NCI-H1105 (cell line): ENCODE measurements at regions not wholly inside any gene's neighbourhood (a gene's known extent, or its start where the extent isn't known, plus 50 kb on each side); places are given as distances from the start of the nearest gene placed in this dataset.

Source experiments
- DNase-seq: peaks from one replicate; lab custom pipeline; 2025; lab: John Stamatoyannopoulos, UW

DNA sequence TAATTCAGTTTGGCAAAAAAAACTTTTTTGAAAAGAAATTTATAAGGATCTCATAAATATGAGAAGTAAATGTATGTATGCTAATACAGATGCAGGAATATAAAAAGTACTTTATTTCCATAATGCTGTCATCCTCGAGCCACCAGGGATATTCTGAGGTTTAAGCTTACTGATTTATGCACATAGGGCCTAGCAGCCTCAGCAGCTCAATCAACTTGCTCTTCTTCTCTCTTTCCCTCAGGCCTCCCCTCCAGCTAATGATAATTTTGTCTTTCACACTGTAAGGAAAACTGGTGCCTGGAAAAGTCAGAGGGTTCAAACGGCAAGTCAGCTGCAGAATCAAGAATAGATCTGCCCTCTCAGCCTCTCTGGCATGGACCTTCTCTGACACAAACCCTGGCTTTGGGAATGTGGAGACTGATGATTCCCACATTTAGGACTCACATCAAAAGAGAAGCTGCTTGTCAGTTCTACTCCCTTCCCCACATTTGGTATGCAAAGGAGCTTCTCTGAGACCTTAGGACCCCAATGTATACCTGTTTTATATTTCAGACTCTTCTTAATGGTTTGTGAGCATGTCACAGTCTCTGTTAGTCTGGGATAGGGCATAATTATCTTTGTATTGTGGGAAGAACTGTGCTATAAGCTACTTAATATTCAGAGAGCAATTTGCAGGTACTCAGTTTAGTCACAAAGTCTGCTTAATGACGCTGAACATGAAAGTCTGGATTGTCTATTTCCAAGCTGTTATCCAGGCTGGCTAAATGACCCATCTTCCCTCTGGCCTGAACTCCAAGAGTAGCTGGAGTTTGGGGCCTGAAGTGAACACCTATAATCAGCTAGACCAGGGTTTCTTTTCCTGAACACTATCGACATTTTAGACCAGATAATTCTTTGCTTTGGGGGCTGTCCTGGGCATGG, 52.1 kb upstream of the DIPK1A start:
- no peak for DNase-seq

DNA sequence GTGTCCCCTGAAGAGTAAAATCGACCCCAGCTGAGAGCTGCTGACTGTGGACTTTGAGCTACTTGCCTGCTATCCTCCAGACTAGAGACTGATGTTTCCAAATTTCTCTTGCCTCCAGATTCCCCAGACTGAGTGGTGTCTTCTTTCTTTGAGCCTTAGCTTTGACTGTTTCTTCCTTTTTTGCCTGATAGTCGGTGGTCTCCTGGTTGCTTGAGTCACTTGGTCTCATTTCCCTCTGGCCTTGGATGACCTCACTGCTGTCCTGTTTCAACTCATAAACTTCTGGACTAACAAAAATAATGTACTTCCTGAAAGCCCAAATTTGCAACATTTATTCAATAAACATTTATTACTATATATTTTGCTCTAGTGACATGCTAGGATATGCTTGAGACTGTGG, 52.9 kb upstream of the DIPK1A start:
- DNase-seq = no peak

GRCh38 chr1:93015590-93015989, 54.3 kb upstream of the DIPK1A start:
- DNase-seq = no peak

DNA sequence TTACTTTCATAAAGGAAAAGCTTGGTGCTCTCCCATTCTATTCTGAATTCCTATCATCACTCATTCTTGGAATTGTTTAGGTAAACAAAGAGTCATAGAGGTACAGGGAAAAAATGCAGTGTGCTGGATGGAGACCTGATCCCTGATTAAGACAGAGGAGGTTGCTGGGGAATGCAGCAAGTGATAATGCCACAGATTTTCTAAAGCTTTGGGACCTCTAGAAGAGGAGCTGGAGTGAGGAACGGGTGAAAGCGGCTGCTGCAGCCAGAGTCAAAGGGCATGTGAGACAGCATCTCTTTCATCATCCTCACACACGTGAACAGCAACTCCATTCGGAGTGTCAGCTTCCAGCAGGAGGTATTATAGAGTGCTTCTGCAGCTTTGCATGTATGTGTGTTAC, 54.9 kb upstream of the DIPK1A start:
- no peak for DNase-seq

DNA sequence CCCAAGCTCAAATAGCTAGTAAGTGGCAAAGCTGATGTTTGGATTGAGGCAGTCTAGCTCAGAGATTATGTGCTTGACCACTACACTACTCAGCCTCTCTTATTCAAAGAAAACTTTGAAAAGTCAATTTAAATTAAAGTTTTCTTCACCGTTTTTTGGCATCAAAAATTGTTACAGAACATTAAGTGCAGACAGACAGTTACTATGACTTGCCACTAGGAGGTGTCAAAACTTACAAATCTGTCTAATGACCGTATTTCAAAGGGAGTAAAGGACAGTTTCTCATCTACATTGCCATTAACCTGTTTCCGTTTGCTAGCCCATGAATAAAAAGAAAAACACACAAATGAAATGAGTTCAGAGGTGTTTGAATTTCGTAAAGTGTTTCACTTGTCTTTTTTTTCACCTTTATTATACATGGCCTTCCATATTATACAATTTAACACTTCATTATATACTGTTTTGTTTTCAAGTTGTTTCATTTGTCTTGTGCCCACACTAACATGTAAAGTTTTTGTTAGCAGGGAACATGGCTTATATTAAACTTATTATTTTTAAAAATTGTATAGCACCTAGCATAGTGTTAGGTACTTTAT, 57.4 kb upstream of the MTF2 start:
- DNase-seq = peak; percentile 40

- DNase-seq = no peak
Observed at GRCh38 chr1:93022580-93022979, 56.5 kb upstream of the MTF2 start.

DNA sequence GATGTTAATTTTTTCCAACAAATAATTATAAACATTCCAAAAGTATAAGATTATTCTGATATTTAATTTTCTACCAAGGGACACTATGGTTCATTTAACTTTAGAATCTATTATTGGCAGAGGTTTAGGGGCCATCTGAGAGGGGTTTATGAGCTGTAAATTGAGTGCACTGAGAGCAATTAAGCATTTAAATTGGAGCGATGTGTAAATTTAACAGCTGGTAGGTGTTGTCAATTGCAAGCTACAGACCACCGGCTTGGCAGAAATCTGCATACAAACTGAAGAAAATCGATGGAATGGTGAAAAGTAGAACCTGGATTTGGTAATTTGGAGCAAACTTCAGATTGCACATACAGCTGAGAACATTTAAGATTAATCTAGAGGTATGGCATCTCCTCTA, 55.8 kb upstream of the MTF2 start:
- no peak for DNase-seq

GRCh38 chr1:93025572-93025971, 53.5 kb upstream of the MTF2 start:
- DNase-seq = no peak

- no peak for DNase-seq
Observed at GRCh38 chr1:93028542-93028941, 50.5 kb upstream of the MTF2 start.
